ENCODE measurements at regions not wholly inside any gene's neighbourhood (a gene's known extent, or its start where the extent isn't known, plus 50 kb on each side); places are given as distances from the start of the nearest gene placed in this dataset.
A peak's percentile ranks its signal among the peaks of the same experiment; 100 is the strongest.

- DNase-seq: no peak
These were observed 105.3 kb downstream of the AKAIN1 start for GRCh38 chr18:5091741-5092140.

GRCh38 chr18:5075297-5075696 lies 121.8 kb downstream of the AKAIN1 start:
- no peak for DNase-seq

GRCh38 chr18:5073026-5073944 lies 123.8 kb downstream of the AKAIN1 start:
- peak; percentile 1 for DNase-seq

GRCh38 chr18:5068851-5069250 lies 128.2 kb downstream of the AKAIN1 start:
- no peak for DNase-seq

GRCh38 chr18:5066380-5066977 lies 130.6 kb downstream of the AKAIN1 start:
- DNase-seq: no peak

- DNase-seq: no peak
These were observed 131.4 kb downstream of the AKAIN1 start for GRCh38 chr18:5065615-5066014.

GRCh38 chr18:5064841-5065370 lies 132.2 kb downstream of the AKAIN1 start:
- DNase-seq: no peak

GRCh38 chr18:5061785-5062184 lies 135.3 kb downstream of the AKAIN1 start:
- no peak for DNase-seq

GRCh38 chr18:5060543-5060942 lies 136.5 kb downstream of the AKAIN1 start:
- no peak for DNase-seq

- DNase-seq: no peak
These were observed 137.4 kb downstream of the AKAIN1 start for GRCh38 chr18:5059696-5060032.

- peak; percentile 7 for DNase-seq
These were observed 138.0 kb downstream of the AKAIN1 start for GRCh38 chr18:5058768-5059695.

GRCh38 chr18:5057386-5058348 lies 139.4 kb downstream of the AKAIN1 start:
- peak; percentile 23 for DNase-seq

GRCh38 chr18:5052491-5052890 lies 144.6 kb downstream of the AKAIN1 start:
- DNase-seq: no peak

GRCh38 chr18:5051207-5051606 lies 145.8 kb downstream of the AKAIN1 start:
- no peak for DNase-seq

- no peak for DNase-seq
These were observed 147.9 kb downstream of the AKAIN1 start for GRCh38 chr18:5049124-5049523.

- DNase-seq: no peak
These were observed 156.6 kb downstream of the AKAIN1 start for GRCh38 chr18:5040476-5040875.

- no peak for DNase-seq
These were observed 160.5 kb downstream of the AKAIN1 start for GRCh38 chr18:5036523-5036922.

- no peak for DNase-seq
These were observed 165.8 kb downstream of the AKAIN1 start for GRCh38 chr18:5031216-5031615.

- no peak for DNase-seq
These were observed 166.4 kb downstream of the AKAIN1 start for GRCh38 chr18:5030636-5031035.

GRCh38 chr18:5029592-5029991 lies 167.5 kb downstream of the AKAIN1 start:
- no peak for DNase-seq

- no peak for DNase-seq
These were observed 172.3 kb downstream of the AKAIN1 start for GRCh38 chr18:5024741-5025140.

- DNase-seq: no peak
These were observed 175.5 kb downstream of the AKAIN1 start for GRCh38 chr18:5021558-5021957.
